Neuronal stem cell (in vitro differentiated cells): ENCODE measurements at regions not wholly inside any gene's neighbourhood (a gene's known extent, or its start where the extent isn't known, plus 50 kb on each side); places are given as distances from the start of the nearest gene placed in this dataset.

Source experiments
- DNase-seq: peaks from one replicate; pipeline ENCODE4 v3.0.0-alpha.2; 2013; ENCODE audit warnings: low spot score
- H2AFZ ChIP-seq: one replicate; pipeline ENCODE4 v1.6.1; 2013; ENCODE audit warnings: mild to moderate bottlenecking, low read length, inconsistent platforms
- H2AK5ac ChIP-seq: 2 replicates; pipeline ENCODE4 v1.6.1; 2013; ENCODE audit warnings: low read depth, mild to moderate bottlenecking, inconsistent platforms, low read length, moderate library complexity, mixed read lengths
- H2BK120ac ChIP-seq: 2 replicates; pipeline ENCODE4 v1.6.1; 2013; ENCODE audit warnings: low read depth, mild to moderate bottlenecking, inconsistent platforms, low read length, moderate library complexity, mixed read lengths
- H2BK12ac ChIP-seq: one replicate; pipeline ENCODE4 v1.6.1; 2013; ENCODE audit warnings: low read length, inconsistent platforms
- H2BK15ac ChIP-seq: 2 replicates; pipeline ENCODE4 v1.6.1; 2013; ENCODE audit warnings: mild to moderate bottlenecking, low read length, inconsistent platforms, mixed read lengths
- H2BK5ac ChIP-seq: one replicate; pipeline ENCODE4 v1.6.1; 2013; ENCODE audit warnings: inconsistent platforms, mild to moderate bottlenecking, low read length, moderate library complexity
- H3K14ac ChIP-seq: one replicate; pipeline ENCODE4 v1.6.1; 2013; ENCODE audit warnings: low read length, inconsistent platforms
- H3K18ac ChIP-seq: 2 replicates; pipeline ENCODE4 v1.6.1; 2013; ENCODE audit warnings: low read length, inconsistent platforms
- H3K23ac ChIP-seq: 2 replicates; pipeline ENCODE4 v1.6.1; 2013; ENCODE audit warnings: low read depth, mild to moderate bottlenecking, mixed read lengths, low read length, inconsistent platforms; ENCODE audit not compliant: poor library complexity
- H3K27ac ChIP-seq: replicated peaks from 3 replicates; pipeline ENCODE4 v1.5.1; 2013; ENCODE audit warnings: low read length, inconsistent platforms
- H3K27me3 ChIP-seq, 3 experiments: 2 replicates each; pipeline ENCODE4 v1.6.1; 2013; ENCODE audit warnings: low read length in 3 of 3, mild to moderate bottlenecking in 2 of 3, inconsistent platforms in 1 of 3, low read depth in 1 of 3, mixed read lengths in 1 of 3, moderate library complexity in 1 of 3; ENCODE audit not compliant: control insufficient read depth in 3 of 3, insufficient read depth in 3 of 3
- H3K36me3 ChIP-seq, 2 donors: replicated peaks in 1 of 2; 2 replicates each; pipeline ENCODE4 v1.6.1; 2013; ENCODE audit warnings: low read length in 2 of 2; ENCODE audit not compliant: control insufficient read depth in 2 of 2, insufficient read depth in 2 of 2
- H3K4ac ChIP-seq: 2 replicates; pipeline ENCODE4 v1.6.1; 2013; ENCODE audit warnings: inconsistent platforms, mild to moderate bottlenecking, low read length, moderate library complexity
- H3K4me1 ChIP-seq, 2 donors: 1 replicate in 1 of 2; 2 replicates in 1 of 2; pipeline ENCODE4 v1.6.1; 2013; ENCODE audit warnings: low read length in 2 of 2, low read depth in 1 of 2; ENCODE audit not compliant: control insufficient read depth in 2 of 2, insufficient read depth in 1 of 2
- H3K4me2 ChIP-seq: one replicate; pipeline ENCODE4 v1.6.1; 2013; ENCODE audit warnings: mild to moderate bottlenecking, low read length, inconsistent platforms; ENCODE audit not compliant: insufficient read depth, poor library complexity, severe bottlenecking
- H3K4me3 ChIP-seq, 2 donors: 2 replicates each; pipeline ENCODE4 v1.5.1; 2013; ENCODE audit warnings: low read length in 2 of 2, mild to moderate bottlenecking in 2 of 2, inconsistent platforms in 1 of 2, moderate library complexity in 1 of 2
- H3K79me1 ChIP-seq: one replicate; pipeline ENCODE4 v1.6.1; 2013; ENCODE audit warnings: low read depth, mild to moderate bottlenecking, inconsistent platforms, low read length, moderate library complexity
- H3K9ac ChIP-seq: one replicate; pipeline ENCODE4 v1.6.1; 2013; ENCODE audit warnings: mild to moderate bottlenecking, low read depth, low read length, inconsistent platforms; ENCODE audit not compliant: poor library complexity
- H3K9me3 ChIP-seq, 2 donors: replicated peaks in 1 of 2; 2 replicates each; pipeline versions ENCODE3 to v1.6.1; 2013; ENCODE audit warnings: low read length in 2 of 2, mild to moderate bottlenecking in 2 of 2, inconsistent platforms in 1 of 2, low read depth in 1 of 2, mixed read lengths in 1 of 2, moderate library complexity in 1 of 2; ENCODE audit not compliant: control insufficient read depth in 2 of 2, insufficient read depth in 1 of 2
- H4K8ac ChIP-seq: one replicate; pipeline ENCODE4 v1.6.1; 2013; ENCODE audit warnings: low read depth, mild to moderate bottlenecking, inconsistent platforms, low read length, moderate library complexity
- H4K91ac ChIP-seq: one replicate; pipeline ENCODE4 v1.6.1; 2013; ENCODE audit warnings: low read length, low read depth, mild to moderate bottlenecking, inconsistent platforms; ENCODE audit not compliant: poor library complexity
- WGBS, 2 donors: extraction: QIAGEN DNeasy Blood & Tissue Kit; methylation state at CpG; one replicate each; pipeline ENCODE4 v1.1.7; 2013; ENCODE audit warnings: missing lambda C conversion rate in 2 of 2, mixed read lengths in 1 of 2; ENCODE audit not compliant: insufficient read length in 2 of 2, insufficient replicate concordance in 1 of 2; ENCODE audit errors: extremely low coverage in 2 of 2; 5-methylcytosine and 5-hydroxymethylcytosine counted together

DNA sequence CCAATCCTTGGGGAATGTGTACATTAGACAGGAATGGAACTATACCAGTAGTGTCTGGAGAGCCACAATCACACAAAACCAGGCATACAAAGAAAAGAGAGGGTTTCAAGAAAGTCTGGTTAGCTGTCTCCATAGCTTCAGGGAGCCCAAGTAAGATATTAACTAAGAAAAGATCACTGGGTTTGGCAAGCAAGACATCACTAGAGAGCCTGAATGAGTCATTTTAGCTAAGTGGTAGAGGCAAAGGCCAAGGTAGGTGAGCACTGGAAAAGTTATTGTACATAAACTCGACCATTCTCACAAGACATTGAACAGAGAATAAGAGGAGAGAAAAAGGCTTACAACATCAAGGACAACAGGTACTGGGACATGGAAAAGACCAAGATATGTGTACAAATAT lies 143.8 kb upstream of the ARL4C start:
- WGBS, 2 donors: no CpG with 5 or more reads among the region's 1 CpG
- H2AK5ac ChIP-seq: no peak overlapping the region

GRCh38 chr2:234638966-234639365 lies 142.1 kb upstream of the ARL4C start:
- Histone ChIP-seq H3K4me3 (no peak overlapping the region), H3K18ac (no peak overlapping the region), H4K8ac (no peak overlapping the region), H3K27me3 (no peaks in the 10 kb centered on the region), H2BK120ac (no peak overlapping the region), H3K36me3 (no peaks in the 10 kb centered on the region), H2BK12ac (no peak overlapping the region), H4K91ac (no peak overlapping the region), H2AK5ac (no peak overlapping the region), H3K4ac (no peak overlapping the region), H2BK15ac (no peak overlapping the region), H2BK5ac (no peak overlapping the region), H3K4me1 (peaks cover 0 to 2% of the 10 kb centered on the region in 2 donors), H3K79me1 (no peaks in the 10 kb centered on the region), H2AFZ (no peak overlapping the region), H3K4me2 (no peak overlapping the region), H3K23ac (no peak overlapping the region), H3K14ac (no peak overlapping the region), H3K9ac (no peak overlapping the region), H3K9me3 (peaks cover 2 to 17% of the 10 kb centered on the region in 2 donors), H3K27ac (no peak overlapping the region)
- WGBS, 2 donors: no CpG with 5 or more reads among the region's 1 CpG
- DNase-seq: no peak

More for the DNA sequence above, 143.8 kb upstream of the ARL4C start:
- H3K14ac ChIP-seq: no peak overlapping the region
- no peak overlapping the region for H2BK15ac ChIP-seq
- no peak overlapping the region for H2BK120ac ChIP-seq
- H3K27ac ChIP-seq: no peak overlapping the region
- no peak overlapping the region for H2BK5ac ChIP-seq
- peaks cover 3 to 18% of the 10 kb centered on the region in 2 donors for H3K9me3 ChIP-seq
- H2AFZ ChIP-seq: no peak overlapping the region
- H3K23ac ChIP-seq: no peak overlapping the region
- no peak overlapping the region for H3K18ac ChIP-seq
- H3K79me1 ChIP-seq: no peaks in the 10 kb centered on the region
- no peaks in the 10 kb centered on the region for H3K36me3 ChIP-seq
- H4K91ac ChIP-seq: no peak overlapping the region
- H3K4me2 ChIP-seq: no peak overlapping the region
- no peak for DNase-seq
- peaks cover 0 to 2% of the 10 kb centered on the region in 2 donors for H3K4me1 ChIP-seq
- H3K4ac ChIP-seq: no peak overlapping the region
- H2BK12ac ChIP-seq: no peak overlapping the region
- no peak overlapping the region for H4K8ac ChIP-seq
- H3K9ac ChIP-seq: no peak overlapping the region
- H3K27me3 ChIP-seq: no peaks in the 10 kb centered on the region
- no peak overlapping the region for H3K4me3 ChIP-seq

DNA sequence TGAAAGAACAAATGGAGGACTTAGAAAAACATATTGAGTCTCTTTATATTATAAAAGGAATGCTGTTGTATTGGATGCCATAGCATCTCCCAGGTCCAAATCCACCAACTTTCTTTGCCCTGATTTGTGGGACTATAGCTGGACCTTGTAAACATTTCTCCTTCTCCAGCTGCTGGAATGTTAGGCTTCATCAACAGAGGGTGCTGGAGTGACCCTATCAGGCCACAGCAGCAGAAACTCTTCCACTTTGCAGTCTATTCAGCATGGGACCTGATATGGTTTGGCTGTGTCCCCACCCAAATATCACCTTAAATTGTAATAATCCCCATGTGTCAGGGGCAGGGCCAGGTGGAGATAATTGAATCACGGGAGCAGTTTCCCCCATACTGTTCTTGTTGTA lies 138.4 kb upstream of the ARL4C start:
- Histone ChIP-seq H3K36me3 (no peaks in the 10 kb centered on the region), H3K9ac (no peak overlapping the region), H3K14ac (no peak overlapping the region), H3K4me1 (peaks cover 7 to 15% of the 10 kb centered on the region in 2 donors), H4K8ac (no peak overlapping the region), H2BK120ac (no peak overlapping the region), H4K91ac (no peak overlapping the region), H2AFZ (no peak overlapping the region), H3K27me3 (no peaks in the 10 kb centered on the region), H3K79me1 (no peaks in the 10 kb centered on the region), H3K4me2 (no peak overlapping the region), H2BK5ac (no peak overlapping the region), H3K18ac (no peak overlapping the region), H2BK15ac (no peak overlapping the region), H2AK5ac (no peak overlapping the region), H2BK12ac (no peak overlapping the region), H3K23ac (no peak overlapping the region), H3K27ac (no peak overlapping the region), H3K4me3 (no peak overlapping the region), H3K4ac (no peak overlapping the region), H3K9me3 (peaks cover 0 to 3% of the 10 kb centered on the region in 2 donors)
- no CpG with 5 or more reads among the region's 1 CpG for WGBS, 2 donors
- DNase-seq: no peak

GRCh38 chr2:234633581-234634230 lies 136.8 kb upstream of the ARL4C start:
- Histone ChIP-seq H3K4ac (no peak overlapping the region), H2BK12ac (no peak overlapping the region), H3K9ac (no peak overlapping the region), H3K4me2 (no peak overlapping the region), H3K14ac (no peak overlapping the region), H3K23ac (no peak overlapping the region), H3K79me1 (no peaks in the 10 kb centered on the region), H3K9me3 (peaks cover 0 to 6% of the 10 kb centered on the region in 2 donors), H3K27me3 (no peaks in the 10 kb centered on the region), H3K36me3 (no peaks in the 10 kb centered on the region), H3K4me1 (peaks cover 9 to 15% of the 10 kb centered on the region in 2 donors), H2AK5ac (no peak overlapping the region), H2AFZ (peak overlapping the region; percentile 23), H4K91ac (no peak overlapping the region), H2BK15ac (no peak overlapping the region), H2BK5ac (no peak overlapping the region), H2BK120ac (no peak overlapping the region), H4K8ac (no peak overlapping the region), H3K18ac (no peak overlapping the region), H3K27ac (no peak overlapping the region), H3K4me3 (no peak overlapping the region)
- WGBS, 2 donors: no CpG with 5 or more reads among the region's 9 CpGs
- DNase-seq: no peak
